ENCODE measurements at regions not wholly inside any gene's neighbourhood (a gene's known extent, or its start where the extent isn't known, plus 50 kb on each side); places are given as distances from the start of the nearest gene placed in this dataset.

- H3K9me3 ChIP-seq (ENCODE audit: insufficient read depth in 2 of 2, low read depth in 1 of 2, low read length in 1 of 2) = no peaks in the 10 kb centered on the region
- ChIA-PET CTCF (ENCODE audit: partially characterized antibody) (no interaction called here), POLR2A (ENCODE audit: partially characterized antibody) (no interaction called here)
- no peaks in the 10 kb centered on the region for H3K23me2 ChIP-seq (ENCODE audit: low read depth, low read length)
- no peak overlapping the region for H4K8ac ChIP-seq (ENCODE audit: extremely low read depth, insufficient read depth, low read length)
- no peak overlapping the region for H2AK5ac ChIP-seq (ENCODE audit: low read depth, low read length)
- H3K27ac ChIP-seq (ENCODE audit: low read depth, low read length) = no peak overlapping the region
- H3K79me1 ChIP-seq (ENCODE audit: low read depth, low read length) = no peaks in the 10 kb centered on the region
- no peaks in the 10 kb centered on the region for H3K4me1 ChIP-seq (replicated peaks in 1 of 4; ENCODE audit: control insufficient read depth in 3 of 4, insufficient read depth in 4 of 4, low read length in 3 of 4)
- H3K4me3 ChIP-seq (ENCODE audit: extremely low read depth in 1 of 4, insufficient read depth in 2 of 4, low read depth in 3 of 4, low read length in 4 of 4) = no peak overlapping the region
- H4K20me1 ChIP-seq (replicated peaks in 1 of 2; ENCODE audit: control insufficient read depth in 1 of 2, insufficient read depth in 2 of 2, low read length in 2 of 2) = no peaks in the 10 kb centered on the region
- H3K79me2 ChIP-seq (ENCODE audit: control insufficient read depth in 1 of 2, insufficient read depth in 2 of 2, low read length in 2 of 2) = no peaks in the 10 kb centered on the region
- no peak overlapping the region for H2BK5ac ChIP-seq (ENCODE audit: low read depth, low read length)
- no peak for DNase-seq (ENCODE audit: low read depth in 1 of 2, low spot score in 2 of 2)
- no peak overlapping the region for H2BK12ac ChIP-seq (ENCODE audit: low read depth, low read length)
- no peak for TF ChIP-seq MAX (IDR thresholded peaks at IDR 0.05)
- no peak for TF ChIP-seq EGR1 (IDR thresholded peaks at IDR 0.05; ENCODE audit: borderline replicate concordance, low read depth, low read length)
- no peak for TF ChIP-seq RNF2 (IDR thresholded peaks at IDR 0.05; ENCODE audit: borderline replicate concordance, low read depth, low read length, missing control alignments, poor library complexity, severe bottlenecking)
- no peak for TF ChIP-seq TBP (IDR thresholded peaks at IDR 0.05; ENCODE audit: low read depth, low read length)
- TF ChIP-seq ASH2L (IDR thresholded peaks at IDR 0.05; ENCODE audit: low read length) = no peak
- TF ChIP-seq TEAD4 (IDR thresholded peaks at IDR 0.05; ENCODE audit: low read depth, low read length) = no peak
- no peak for TF ChIP-seq POU5F1 (IDR thresholded peaks at IDR 0.05; ENCODE audit: low read depth, low read length)
- no peak for TF ChIP-seq NANOG (IDR thresholded peaks at IDR 0.05; ENCODE audit: insufficient read depth, low read depth, low read length, poor library complexity, severe bottlenecking)
- no peak for TF ChIP-seq KDM5A (IDR thresholded peaks at IDR 0.05; ENCODE audit: low read length)
- TF ChIP-seq SP1 (IDR thresholded peaks at IDR 0.05; ENCODE audit: low read depth, low read length) = no peak
- no peak overlapping the region for H4K5ac ChIP-seq (ENCODE audit: insufficient read length, low read depth, low read length)
- no peak overlapping the region for H2BK20ac ChIP-seq (ENCODE audit: low read length)
- H3K36me3 ChIP-seq (ENCODE audit: control insufficient read depth in 2 of 4, insufficient read depth in 4 of 4, low read length in 3 of 4) = no peaks in the 10 kb centered on the region
- H3K9ac ChIP-seq (replicated peaks in 1 of 4; ENCODE audit: extremely low read depth in 1 of 4, low read depth in 3 of 4, low read length in 3 of 4) = no peak overlapping the region
- H3K4me2 ChIP-seq (ENCODE audit: insufficient read depth in 1 of 2, low read depth in 2 of 2, low read length in 2 of 2) = no peak overlapping the region
- no peak overlapping the region for H2AFZ ChIP-seq (ENCODE audit: low read length)
- no peak overlapping the region for H3K4ac ChIP-seq (replicated peaks; ENCODE audit: insufficient read length, low read depth, low read length)
- no peak overlapping the region for H3K18ac ChIP-seq (ENCODE audit: extremely low read depth, low read length)
- H3K56ac ChIP-seq (replicated peaks; ENCODE audit: insufficient read length, low read depth, low read length) = no peak overlapping the region
- FAIRE-seq = no peak
- no peak overlapping the region for H3K14ac ChIP-seq (ENCODE audit: insufficient read length)
- 90% methylated on average over 1 of the region's 1 CpG; no CpG with 5 or more reads in 1 of the 2 experiments for WGBS, 2 experiments (ENCODE audit: extremely low coverage in 1 of 2, insufficient coverage in 1 of 2, insufficient read length in 1 of 2, insufficient replicate concordance in 2 of 2, low coverage in 1 of 2, low lambda C conversion rate in 2 of 2, missing lambda C conversion rate in 1 of 2)
- H2BK15ac ChIP-seq (ENCODE audit: low read length) = no peak overlapping the region
- no peaks in the 10 kb centered on the region for H3K27me3 ChIP-seq (replicated peaks in 1 of 4; ENCODE audit: control insufficient read depth in 3 of 4, extremely low read depth in 1 of 4, insufficient read depth in 3 of 4, low read length in 3 of 4)
- H2BK120ac ChIP-seq (replicated peaks; ENCODE audit: low read depth, low read length) = no peak overlapping the region
- no peak overlapping the region for H3K23ac ChIP-seq (ENCODE audit: insufficient read length)
- no peak overlapping the region for H4K91ac ChIP-seq (replicated peaks; ENCODE audit: insufficient read length, low read length)
Measured at GRCh38 chr12:60926256-60926655, 1330.4 kb downstream of the SLC16A7 start.
